Omental fat pad (tissue), 3 donors: ENCODE measurements at regions not wholly inside any gene's neighbourhood (a gene's known extent, or its start where the extent isn't known, plus 50 kb on each side); places are given as distances from the start of the nearest gene placed in this dataset.

Experiments used
- ATAC-seq: fragments of 150-250 bp; one replicate; pipeline ENCODE4 v1.9.1; 2016; ENCODE audit warnings: mild to moderate bottlenecking, moderate library complexity; ENCODE audit not compliant: low FRiP score
- DNase-seq: peaks from one replicate; pipeline ENCODE4 v3.0.0-alpha.2; 2019; ENCODE audit warnings: low spot score
- CTCF ChIP-seq, 3 donors: fragments of 450-650 bp; IDR thresholded peaks; one replicate each; pipeline ENCODE4 v1.5.1; 2016 to 2017; ENCODE audit warnings: antibody characterized with exemption in 3 of 3, mild to moderate bottlenecking in 3 of 3, moderate library complexity in 2 of 3

GRCh38 chr10:118118716-118119115 lies 72.0 kb upstream of the RAB11FIP2 start:
- ATAC-seq (no peak), DNase-seq (no peak)
- TF ChIP-seq CTCF (IDR thresholded peaks at IDR 0.05): no peak

GRCh38 chr10:118116715-118117449 lies 70.1 kb upstream of the RAB11FIP2 start:
- ATAC-seq (no peak), DNase-seq (no peak)
- no peak for TF ChIP-seq CTCF (IDR thresholded peaks at IDR 0.05)

GRCh38 chr10:118116362-118116714 lies 69.6 kb upstream of the RAB11FIP2 start:
- no peak for TF ChIP-seq CTCF (IDR thresholded peaks at IDR 0.05)
- DNase-seq: no peak
- no peak for ATAC-seq

GRCh38 chr10:118115701-118116100 lies 69.0 kb upstream of the RAB11FIP2 start:
- no peak for TF ChIP-seq CTCF (IDR thresholded peaks at IDR 0.05)
- no peak for ATAC-seq
- no peak for DNase-seq

- ATAC-seq (no peak), DNase-seq (no peak)
- TF ChIP-seq CTCF (IDR thresholded peaks at IDR 0.05): no peak
Observed at GRCh38 chr10:118114992-118115391, 68.3 kb upstream of the RAB11FIP2 start.

GRCh38 chr10:118112543-118113125 lies 65.9 kb upstream of the RAB11FIP2 start:
- no peak for DNase-seq
- TF ChIP-seq CTCF (IDR thresholded peaks at IDR 0.05): no peak
- ATAC-seq: no peak

GRCh38 chr10:118110750-118111149 lies 64.0 kb upstream of the RAB11FIP2 start:
- no peak for TF ChIP-seq CTCF (IDR thresholded peaks at IDR 0.05)
- DNase-seq: no peak
- ATAC-seq: no peak
